ENCODE measurements at regions not wholly inside any gene's neighbourhood (a gene's known extent, or its start where the extent isn't known, plus 50 kb on each side); places are given as distances from the start of the nearest gene placed in this dataset.
"Not testable (repeated sequence)": the region's sequence is repeated elsewhere in the genome, so short reads cannot be mapped to it uniquely, and the experiment has no call there.

GRCh38 chr5:32842813-32843530 is 131.9 kb downstream of the NPR3 start:
- DNase-seq (ENCODE audit: low spot score) = no peak

- DNase-seq (ENCODE audit: low spot score) = no peak
Observed at GRCh38 chr5:32843531-32843895, 132.4 kb downstream of the NPR3 start.

- no peak for DNase-seq (ENCODE audit: low spot score)
Observed at GRCh38 chr5:32845171-32845570, 134.1 kb downstream of the NPR3 start.

DNA sequence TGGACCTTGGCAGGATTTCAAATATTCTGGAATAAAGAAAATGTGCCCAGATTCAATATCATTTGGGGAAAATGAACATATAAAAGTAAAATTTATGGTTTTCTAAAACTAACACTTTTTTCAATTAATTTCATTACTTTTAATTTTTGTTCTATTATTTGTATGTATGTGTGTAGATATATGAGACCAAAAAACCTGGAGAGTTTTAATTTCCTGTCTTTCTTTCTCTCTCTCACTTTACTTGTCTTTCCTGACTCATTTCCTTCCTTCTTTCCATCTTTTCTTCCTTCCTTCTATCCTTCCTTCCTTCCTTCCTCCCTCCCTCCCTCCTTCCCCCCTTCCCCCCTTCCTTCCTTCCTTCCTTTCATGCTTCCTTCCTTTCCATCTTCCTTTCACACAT is 137.0 kb downstream of the NPR3 start:
- DNase-seq (ENCODE audit: low spot score) = no peak

GRCh38 chr5:32848681-32849080 is 137.6 kb downstream of the NPR3 start:
- no peak for DNase-seq (ENCODE audit: low spot score)

GRCh38 chr5:32850817-32851496 is 139.8 kb downstream of the NPR3 start:
- no peak for DNase-seq (ENCODE audit: low spot score)

- DNase-seq (ENCODE audit: low spot score) = no peak
Observed at GRCh38 chr5:32851559-32852173, 140.5 kb downstream of the NPR3 start.

GRCh38 chr5:32852535-32852934 is 141.4 kb downstream of the NPR3 start:
- DNase-seq (ENCODE audit: low spot score) = no peak

- no peak for DNase-seq (ENCODE audit: low spot score)
Observed at GRCh38 chr5:32852976-32853375, 141.9 kb downstream of the NPR3 start.

- DNase-seq (ENCODE audit: low spot score) = no peak
Observed at GRCh38 chr5:32854473-32854872, 143.4 kb downstream of the NPR3 start.

- DNase-seq (ENCODE audit: low spot score) = no peak
Observed at GRCh38 chr5:32859211-32859641, 148.1 kb downstream of the NPR3 start.

DNA sequence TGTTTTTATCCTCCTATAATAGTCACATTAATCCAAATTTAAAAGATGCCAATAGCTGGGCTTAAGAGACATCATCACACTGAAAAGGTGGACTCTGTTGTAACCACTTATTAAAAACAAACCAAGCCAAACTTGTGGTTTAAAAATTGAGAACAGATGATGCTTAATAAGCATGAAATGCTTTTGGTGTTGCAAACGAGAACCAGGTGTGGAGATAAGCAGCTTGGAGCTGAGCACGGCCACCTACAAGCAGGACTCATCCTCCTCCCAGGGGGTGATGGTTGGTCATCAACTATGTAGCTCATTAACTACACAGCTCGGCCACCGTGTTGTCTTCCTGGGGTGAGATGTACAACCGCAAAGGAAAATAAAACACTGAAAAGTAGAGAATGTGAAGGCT is 154.4 kb downstream of the NPR3 start:
- no peak for DNase-seq (ENCODE audit: low spot score)

- DNase-seq (ENCODE audit: low spot score) = no peak
Observed at GRCh38 chr5:32866138-32866537, 155.0 kb downstream of the NPR3 start.

- DNase-seq (ENCODE audit: low spot score) = no peak
Observed at GRCh38 chr5:32869216-32869615, 158.1 kb downstream of the NPR3 start.

DNA sequence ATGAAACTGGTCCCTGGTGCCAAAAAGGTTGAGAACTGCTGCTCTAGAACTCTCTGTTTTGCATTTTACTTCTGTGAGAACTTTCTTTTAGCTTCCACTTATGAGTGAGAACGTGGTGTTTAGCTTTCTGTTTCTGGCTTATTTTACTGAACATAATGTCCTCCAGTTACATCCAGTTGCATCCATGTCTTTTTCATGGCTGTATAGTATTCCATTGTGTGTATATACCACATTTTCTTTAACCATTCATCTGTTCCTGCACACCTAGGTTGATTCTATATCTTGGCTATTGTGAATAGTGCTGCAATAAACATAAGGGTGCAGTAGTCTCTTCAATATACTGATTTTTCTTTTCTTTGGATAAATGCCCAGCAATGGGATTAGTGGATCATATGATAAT is 165.7 kb downstream of the NPR3 start:
- no peak for DNase-seq (ENCODE audit: low spot score)

DNA sequence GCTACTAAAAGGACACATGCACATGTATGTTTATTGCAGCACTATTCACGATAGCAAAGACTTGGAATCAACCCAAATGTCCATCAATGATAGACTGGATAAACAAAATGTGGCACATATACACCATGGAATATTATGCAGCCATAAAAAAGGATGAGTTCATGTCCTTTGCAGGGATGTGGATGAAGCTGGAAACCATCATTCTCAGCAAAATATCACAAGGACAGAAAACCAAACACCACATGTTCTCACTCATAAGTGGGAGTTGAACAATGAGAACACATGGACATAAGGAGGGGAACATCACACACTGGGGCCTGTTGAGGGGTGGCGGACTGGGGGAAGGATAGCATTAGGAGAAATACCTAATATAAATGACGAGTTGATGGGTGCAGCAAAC is 168.2 kb downstream of the NPR3 start:
- not testable (repeated sequence) for DNase-seq (ENCODE audit: low spot score)

DNA sequence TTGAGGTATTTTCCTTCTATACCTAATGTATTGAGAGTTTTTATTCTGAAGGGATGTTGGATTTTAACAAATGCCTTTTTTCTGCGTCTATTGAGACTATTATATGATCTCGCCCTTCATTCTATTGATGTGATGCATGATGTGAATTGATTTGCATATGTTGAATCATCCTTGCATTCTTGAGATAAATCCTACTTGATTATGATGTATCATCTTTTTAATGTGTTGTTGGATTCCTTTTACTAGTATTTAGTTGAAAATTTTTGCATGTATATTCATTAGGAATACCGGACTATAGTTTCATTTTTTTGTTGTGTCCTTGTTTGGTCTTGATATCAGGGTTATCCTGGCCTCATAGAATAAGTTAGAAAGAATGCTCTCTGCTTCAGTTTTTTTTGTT is 169.7 kb downstream of the NPR3 start:
- no peak for DNase-seq (ENCODE audit: low spot score)

DNA sequence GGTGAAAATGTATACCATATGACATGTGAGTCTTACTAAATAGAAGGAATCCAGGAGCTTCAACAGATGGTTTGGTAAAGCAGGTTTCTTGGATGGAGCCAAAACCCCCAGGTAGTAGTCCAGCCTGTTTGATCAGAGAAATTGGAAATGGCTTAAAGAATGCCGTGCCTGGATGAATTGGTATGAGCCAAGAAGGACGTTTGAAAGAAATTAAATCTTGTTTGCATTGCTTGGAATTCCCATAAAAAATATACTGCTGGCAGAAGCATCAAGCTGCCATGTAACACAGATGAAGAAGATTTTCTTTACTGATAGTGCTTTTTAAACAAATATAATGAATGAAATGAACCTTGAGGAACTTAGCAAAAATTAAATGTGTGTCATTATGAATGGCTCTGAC is 176.3 kb downstream of the NPR3 start:
- DNase-seq (ENCODE audit: low spot score) = no peak

GRCh38 chr5:32889078-32889477 is 178.0 kb downstream of the NPR3 start:
- no peak for DNase-seq (ENCODE audit: low spot score)

DNA sequence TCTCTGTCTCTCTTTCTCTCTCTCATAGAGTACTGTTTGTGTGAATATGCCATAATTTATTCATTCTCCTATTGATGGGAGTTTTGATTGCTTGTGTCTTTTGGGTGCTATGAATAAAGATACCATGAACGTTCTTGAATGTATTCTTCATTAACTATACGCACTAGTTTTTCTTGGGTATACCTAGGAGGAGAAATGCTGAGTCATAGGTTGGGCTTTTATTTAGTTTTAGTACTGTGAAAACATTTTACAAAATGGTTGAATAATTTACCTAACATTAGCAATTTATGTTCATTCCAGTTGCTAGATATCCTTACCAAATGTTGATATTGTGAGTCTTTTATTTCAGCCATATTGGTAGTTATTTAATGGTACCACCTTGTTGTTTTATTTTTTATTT is 192.5 kb downstream of the NPR3 start:
- DNase-seq (ENCODE audit: low spot score) = no peak

DNA sequence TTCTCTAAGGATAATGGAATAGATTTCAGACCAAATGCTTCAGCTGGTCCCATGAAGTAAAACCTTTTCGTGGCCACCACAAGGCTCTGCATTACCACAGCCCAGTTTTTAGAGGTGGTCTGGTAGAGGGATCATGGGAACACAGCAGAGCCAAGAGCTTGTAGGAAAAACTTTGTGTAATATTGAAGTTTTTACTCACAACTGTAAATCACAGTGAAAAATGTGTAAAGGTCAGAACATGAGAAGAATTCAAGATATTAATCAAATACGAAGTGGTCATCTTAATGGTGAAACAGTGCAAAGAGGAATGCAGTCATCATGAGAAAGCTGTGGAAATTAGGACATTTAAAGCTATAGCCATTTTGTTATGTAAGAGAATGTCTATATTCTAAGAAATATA is 197.5 kb downstream of the NPR3 start:
- DNase-seq (ENCODE audit: low spot score) = no peak

- no peak for DNase-seq (ENCODE audit: low spot score)
Observed at GRCh38 chr5:32909207-32909606, 198.1 kb downstream of the NPR3 start.

DNA sequence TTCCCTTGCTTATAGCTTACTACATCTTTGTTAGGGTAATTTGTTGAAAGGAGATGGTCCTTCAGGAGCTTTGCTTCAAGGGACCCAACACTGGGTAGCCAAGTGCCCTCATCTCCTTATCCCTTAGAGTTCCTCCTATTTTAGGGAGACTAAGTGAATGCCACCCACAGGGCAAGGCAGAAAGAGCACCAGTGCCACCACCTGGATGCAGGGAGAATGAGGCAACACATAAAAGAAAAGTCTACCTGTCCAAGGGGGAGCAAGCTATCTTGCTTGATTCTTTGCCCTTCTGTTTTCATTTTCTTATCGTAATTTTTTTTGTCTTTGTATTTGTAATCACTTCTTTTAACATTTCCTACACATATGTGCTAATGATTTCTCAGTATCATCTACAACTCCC is 205.5 kb downstream of the NPR3 start:
- DNase-seq (ENCODE audit: low spot score) = no peak

GRCh38 chr5:32928761-32929160 is 217.6 kb downstream of the NPR3 start:
- no peak for DNase-seq (ENCODE audit: low spot score)

Measured in globus pallidus (tissue), 1 donor.